GM12878 (cell line): ENCODE measurements at regions not wholly inside any gene's neighbourhood (a gene's known extent, or its start where the extent isn't known, plus 50 kb on each side); places are given as distances from the start of the nearest gene placed in this dataset.

ENCODE experiments used
- ATAC-seq: fragments of 200-7000 bp; cut with Tn5 transposase; 3 replicates; pipeline ENCODE4 v1.9.1; 2020; ENCODE audit warnings: mild to moderate bottlenecking, moderate library complexity
- BruUV-seq: library from RNA; stranded (reverse); fragments of 400-500 nt; replicated peaks from 2 replicates; lab custom pipeline; 2021; lab: Mats Ljungman, UMichigan
- CTCF ChIA-PET: fragments of 300-600 bp; sonication (Branson Sonifier 250); formaldehyde crosslinking; extraction: SDS; loops from one replicate; lab custom pipeline; 2021; ENCODE audit warnings: inconsistent platforms; lab: Yijun Ruan, JAX
- POLR2A ChIA-PET: fragments of 350-600 bp; formaldehyde crosslinking; extraction: SDS; loops from one replicate; lab custom pipeline; 2021; ENCODE audit warnings: inconsistent platforms; lab: Charles Lee
- RAD21 ChIA-PET: fragments of 300-600 bp; sonication (Branson Sonifier 250); formaldehyde crosslinking; loops from one replicate; lab custom pipeline; 2023; ENCODE audit warnings: antibody characterized with exemption; ENCODE audit not compliant: unreplicated experiment; lab: Charles Lee
- SMC1A ChIA-PET: fragments of 300-600 bp; sonication (Branson Sonifier 250); formaldehyde crosslinking; loops from one replicate; lab custom pipeline; 2023; ENCODE audit not compliant: unreplicated experiment, uncharacterized antibody; lab: Charles Lee
- DNase-seq: peaks from one replicate; pipeline ENCODE4 v3.0.0-alpha.2; 2011; ENCODE audit warnings: low read depth, low spot score
- FAIRE-seq: peaks from 3 replicates; lab custom pipeline; 2011; peaks lifted over from hg19 to GRCh38; lab: Jason Lieb, UNC
- H2AFZ ChIP-seq: 2 replicates; pipeline ENCODE4 v1.6.0; 2011; ENCODE audit warnings: low read depth, low read length, control low read depth; ENCODE audit not compliant: control insufficient read depth
- H3K27ac ChIP-seq: 2 replicates; pipeline ENCODE4 v1.5.1; 2011; ENCODE audit warnings: control low read depth; ENCODE audit not compliant: control insufficient read depth, insufficient read depth
- H3K27me3 ChIP-seq, 2 experiments: replicated peaks in 1 of 2; 2 replicates each; pipeline versions ENCODE4 v1.6.0 to v1.6.1; 2011; ENCODE audit warnings: low read length in 1 of 2; ENCODE audit not compliant: control insufficient read depth in 2 of 2, insufficient read depth in 2 of 2
- H3K36me3 ChIP-seq, 2 experiments: 2 replicates each; pipeline ENCODE4 v1.5.1; 2011; ENCODE audit warnings: low read length in 1 of 2; ENCODE audit not compliant: control insufficient read depth in 2 of 2, insufficient read depth in 2 of 2
- H3K4me1 ChIP-seq: 2 replicates; pipeline ENCODE4 v1.6.1; 2011; ENCODE audit warnings: mild to moderate bottlenecking, low read length, moderate library complexity, mixed read lengths; ENCODE audit not compliant: control insufficient read depth, insufficient read depth
- H3K4me2 ChIP-seq: 2 replicates; pipeline ENCODE4 v1.6.0; 2011; ENCODE audit warnings: control low read depth; ENCODE audit not compliant: control insufficient read depth, insufficient read depth
- H3K4me3 ChIP-seq: fragments of 200-600 bp; sonication (generic); 2 replicates; pipeline ENCODE4 v1.5.1; 2016
- H3K79me2 ChIP-seq: 2 replicates; pipeline ENCODE4 v1.6.0; 2011; ENCODE audit warnings: low read length; ENCODE audit not compliant: control insufficient read depth, insufficient read depth
- H3K9ac ChIP-seq: 2 replicates; pipeline ENCODE4 v1.8.0; 2011; ENCODE audit warnings: low read length, control low read depth, mixed read lengths; ENCODE audit not compliant: control insufficient read depth, insufficient read depth
- H3K9me3 ChIP-seq: replicated peaks from 3 replicates; pipeline ENCODE4 v1.5.1; 2011; ENCODE audit warnings: mild to moderate bottlenecking, low read length; ENCODE audit not compliant: control insufficient read depth, insufficient read depth
- H4K20me1 ChIP-seq: 2 replicates; pipeline ENCODE4 v1.6.0; 2011; ENCODE audit not compliant: control insufficient read depth, insufficient read depth
- BCL11A ChIP-seq: IDR thresholded peaks from 2 replicates; pipeline ENCODE4 v1.6.1; 2011; ENCODE audit warnings: low read depth, low read length
- BCL3 ChIP-seq: IDR thresholded peaks from 2 replicates; pipeline ENCODE4 v1.6.1; 2011; ENCODE audit warnings: borderline replicate concordance, low read depth, mild to moderate bottlenecking, moderate library complexity, low read length; ENCODE audit not compliant: insufficient read depth, poor library complexity, severe bottlenecking
- CBX5 ChIP-seq: sonication (generic); IDR thresholded peaks from 2 replicates; pipeline ENCODE4 v1.6.1; 2016; ENCODE audit warnings: low read depth, moderate library complexity, mild to moderate bottlenecking, inconsistent platforms
- EED ChIP-seq: sonication (generic); IDR thresholded peaks from 2 replicates; pipeline ENCODE4 v1.6.1; 2016; ENCODE audit warnings: antibody characterized with exemption, low read depth
- IRF4 ChIP-seq: IDR thresholded peaks from 2 replicates; pipeline ENCODE4 v1.6.1; 2011; ENCODE audit warnings: low read depth, low read length
- MEF2A ChIP-seq: IDR thresholded peaks from 2 replicates; pipeline ENCODE4 v1.6.1; 2011; ENCODE audit warnings: low read depth, mild to moderate bottlenecking, low read length, moderate library complexity; ENCODE audit not compliant: insufficient read depth
- NFYA ChIP-seq: IDR thresholded peaks from 2 replicates; pipeline ENCODE4 v1.6.1; 2011; ENCODE audit warnings: low read depth, mild to moderate bottlenecking, low read length, improper control_type of control experiment, borderline replicate concordance
- PAX8 ChIP-seq: fragments of 450-650 bp; IDR thresholded peaks from 2 replicates; pipeline ENCODE4 v1.6.1; 2017; ENCODE audit warnings: mild to moderate bottlenecking, moderate library complexity
- TCF3 ChIP-seq: IDR thresholded peaks from 2 replicates; pipeline ENCODE4 v1.6.1; 2012; ENCODE audit warnings: low read depth, mild to moderate bottlenecking, low read length, borderline replicate concordance; ENCODE audit not compliant: insufficient read depth
- ZBED1 ChIP-seq: IDR thresholded peaks from 2 replicates; pipeline ENCODE4 v1.6.1; 2016; ENCODE audit warnings: borderline replicate concordance
- WGBS: methylation state at CpG from one replicate; pipeline ENCODE4 v1.1.6; 2016; ENCODE audit warnings: low lambda C conversion rate; ENCODE audit not compliant: insufficient replicate concordance, insufficient coverage; ENCODE audit errors: missing lambda C conversion rate; 5-methylcytosine and 5-hydroxymethylcytosine counted together
- in situ Hi-C: fragments of 300-500 bp; cut with MboI; formaldehyde crosslinking; loops from 9 replicates; pipeline ENCODE4 v1.14.3; 2018; ENCODE audit warnings: mixed read lengths
- intact Hi-C: fragments of 100-400 bp; cut with micrococcal nuclease; formaldehyde crosslinking; loops from one replicate; pipeline ENCODE4 v1.14.2; 2022; ENCODE audit not compliant: unreplicated experiment

DNA sequence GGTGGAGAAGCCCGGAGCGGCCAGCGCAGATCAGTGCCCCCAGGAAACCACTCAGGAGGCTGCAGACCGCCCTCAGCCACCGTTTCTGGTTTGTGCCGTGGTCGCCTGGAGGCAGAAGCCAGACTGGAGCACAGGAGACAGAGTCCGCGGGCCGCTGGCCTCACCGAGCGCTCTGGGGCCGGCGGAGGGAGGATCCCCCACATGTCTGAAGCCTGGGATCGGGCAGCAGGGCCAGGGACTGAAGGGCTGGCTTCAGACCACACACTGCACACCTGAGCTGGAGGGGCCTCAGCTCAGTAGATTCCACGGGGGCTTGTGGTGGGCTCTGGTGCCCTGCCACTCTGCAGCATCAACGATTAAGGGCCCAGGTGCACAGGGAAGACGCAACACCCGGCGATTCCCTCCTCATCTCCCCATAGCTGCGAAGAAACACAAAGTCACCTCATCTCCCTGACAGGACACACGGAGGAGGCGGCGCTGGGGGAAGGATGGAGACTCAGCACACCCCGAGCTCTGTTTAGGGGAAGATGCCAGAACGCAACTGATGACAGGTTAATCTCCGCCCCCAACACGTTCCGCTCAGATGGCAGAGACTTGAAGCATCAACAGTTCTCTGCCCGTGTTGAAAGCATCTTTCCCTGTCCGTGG, 408.1 kb downstream of the GALR1 start:
- H3K79me2 ChIP-seq: no peaks in the 10 kb centered on the region
- SMC1A ChIA-PET: no interaction called here
- H3K27ac ChIP-seq: no peak overlapping the region
- no peak overlapping the region for H3K4me3 ChIP-seq
- intact Hi-C loops: loop anchor here (10.0 kb wide), 1 partner anchor 443 kb away; no protein-coding TSS in a partner anchor
- H3K9ac ChIP-seq: no peak overlapping the region
- no peak overlapping the region for H3K4me2 ChIP-seq
- TF ChIP-seq NFYA: no peak
- no peak for TF ChIP-seq BCL3
- no peak for TF ChIP-seq EED
- TF ChIP-seq PAX8: no peak
- no peak for TF ChIP-seq MEF2A
- TF ChIP-seq TCF3: no peak
- TF ChIP-seq IRF4: no peak
- TF ChIP-seq ZBED1: no peak
- no peak for TF ChIP-seq BCL11A
- TF ChIP-seq CBX5: no peak
- TF ChIP-seq, all 136 proteins: peak for 0
- 59% methylated on average over 26 of the region's 31 CpGs for WGBS
- no peaks in the 10 kb centered on the region for H3K36me3 ChIP-seq
- ChIA-PET CTCF (no interaction called here), POLR2A (no interaction called here), RAD21 (no interaction called here)
- in situ Hi-C loops: loop anchor here (10.0 kb wide), 1 partner anchor 653 kb away; no protein-coding TSS in a partner anchor
- no TSS peak for BruUV-seq
- H4K20me1 ChIP-seq: no peaks in the 10 kb centered on the region
- H3K9me3 ChIP-seq: no peaks in the 10 kb centered on the region
- DNase-seq: no peak
- no peaks in the 10 kb centered on the region for H3K27me3 ChIP-seq
- no peak for FAIRE-seq
- no peak overlapping the region for H2AFZ ChIP-seq
- H3K4me1 ChIP-seq: no peaks in the 10 kb centered on the region
- no peak for ATAC-seq
